Motor neuron (in vitro differentiated cells): ENCODE measurements at regions not wholly inside any gene's neighbourhood (a gene's known extent, or its start where the extent isn't known, plus 50 kb on each side); places are given as distances from the start of the nearest gene placed in this dataset.
A peak's percentile ranks its signal among the peaks of the same experiment; 100 is the strongest.

Source experiments
- ATAC-seq, 8 experiments: fragments of 200-7000 bp; cut with Tn5 transposase; replicated peaks in 6 of 8; 2 replicates each; pipeline ENCODE4 v1.8.0; 2021; ENCODE audit warnings: mild to moderate bottlenecking in 8 of 8, moderate library complexity in 8 of 8
- H3K27ac ChIP-seq, 2 donors: fragments of 250-450 bp; sonication (Bioruptor Pico); 2 replicates each; pipeline ENCODE4 v1.9.0; 2021; ENCODE audit warnings: antibody characterized with exemption in 2 of 2, mild to moderate bottlenecking in 2 of 2, moderate library complexity in 1 of 2
- H3K4me1 ChIP-seq, 2 donors: fragments of 250-450 bp; sonication (Bioruptor Pico); replicated peaks in 1 of 2; 2 replicates each; pipeline ENCODE4 v1.6.1; 2021; ENCODE audit warnings: antibody characterized with exemption in 2 of 2, mild to moderate bottlenecking in 2 of 2, moderate library complexity in 1 of 2
- H3K4me3 ChIP-seq, 5 donors: fragments of 250-450 bp; sonication (Bioruptor Pico); 2 replicates each; pipeline ENCODE4 v1.9.0; 2021; ENCODE audit warnings: antibody characterized with exemption in 5 of 5, mild to moderate bottlenecking in 5 of 5, moderate library complexity in 4 of 5
- WGBS, 10 experiments: fragments of 450-650 bp; shearing (Covaris generic); methylation state at CpG; one replicate each; pipeline ENCODE4 v1.0.0; 2022; 5-methylcytosine and 5-hydroxymethylcytosine counted together
- in situ Hi-C, 9 experiments: fragments of 400-800 bp; cut with MboI; loops; one replicate each; pipeline ENCODE4 v1.15.0; 2021; ENCODE audit warnings: low sequenced_read_pairs in 9 of 9, low pct_unique_long_range_greater_than_20kb in 2 of 9; ENCODE audit not compliant: unreplicated experiment in 9 of 9

DNA sequence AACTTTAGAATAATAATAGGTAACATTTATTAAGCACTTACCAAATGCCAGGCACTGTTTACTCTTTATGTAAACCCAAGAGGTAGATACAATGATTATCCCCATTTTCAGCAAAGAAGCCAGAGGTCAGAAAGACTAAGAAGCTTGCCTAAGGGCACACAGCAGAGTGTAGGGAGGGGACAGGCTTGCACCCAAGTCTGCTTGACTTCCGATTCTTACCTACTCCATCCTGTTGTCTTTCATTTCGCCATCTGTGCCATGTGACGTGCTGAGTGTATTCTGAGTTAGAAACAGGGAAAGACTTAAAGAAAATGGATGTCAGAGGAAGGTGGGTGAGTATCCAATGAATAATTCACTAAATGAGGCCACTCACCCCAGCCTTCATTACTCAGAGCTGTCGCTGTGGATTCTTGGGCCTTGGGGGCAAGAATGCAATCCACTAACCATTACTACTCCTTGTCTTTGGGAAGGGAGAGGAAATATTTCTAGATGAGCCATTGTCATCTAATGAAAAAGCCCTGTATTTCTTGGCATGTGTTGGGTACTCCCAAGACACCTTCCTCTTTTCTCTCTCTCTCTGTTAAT, 76.4 kb upstream of the BCL11A start:
- in situ Hi-C loops = no loop called here
- WGBS, 10 experiments = 26 to 100% (median 76%) methylated on average over 1 to 4 of the region's 4 CpGs
- H3K4me1 ChIP-seq = peaks cover 22 to 35% of the 10 kb centered on the region in 2 donors
- ATAC-seq = peak in 1 of 8 experiments; percentile 26
- no peak overlapping the region for H3K4me3 ChIP-seq
- H3K27ac ChIP-seq = no peak overlapping the region

- in situ Hi-C loops = no loop called here
- Histone ChIP-seq H3K4me1 (peaks cover 18 to 24% of the 10 kb centered on the region in 2 donors), H3K4me3 (no peak overlapping the region), H3K27ac (no peak overlapping the region)
- WGBS, 10 experiments = 29 to 93% (median 62%) methylated on average over 1 to 5 of the region's 5 CpGs; no CpG with 5 or more reads in 1 of the 10 experiments
- ATAC-seq = no peak
These were observed 80.2 kb upstream of the BCL11A start for GRCh38 chr2:60633615-60634014.

DNA sequence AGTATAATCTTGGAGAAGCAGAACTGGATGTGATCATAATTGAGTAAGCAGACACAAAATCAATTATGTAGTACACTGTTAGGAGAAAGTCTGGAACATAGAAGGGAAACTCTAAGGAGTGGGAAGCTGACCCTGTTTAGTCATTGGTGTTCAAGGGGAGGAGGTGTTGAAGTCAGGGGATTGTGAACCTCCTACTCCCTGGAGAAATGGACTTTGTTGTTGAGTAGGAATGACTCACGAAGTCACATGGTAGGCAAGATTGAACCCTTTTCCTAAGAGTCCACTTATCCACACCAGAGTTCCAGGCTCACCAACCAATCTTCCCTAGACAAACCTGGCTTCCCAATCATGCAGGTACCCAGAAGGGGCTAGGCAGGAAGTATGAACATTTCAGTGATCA, 81.0 kb upstream of the BCL11A start:
- in situ Hi-C loops = no loop called here
- Histone ChIP-seq H3K4me3 (no peak overlapping the region), H3K4me1 (peaks cover 15 to 16% of the 10 kb centered on the region in 2 donors), H3K27ac (no peak overlapping the region)
- whole genome bisulfite sequencing, 10 experiments = 0 to 100% (median 71%) methylated on average over 1 of the region's 1 CpG; no CpG with 5 or more reads in 4 of the 10 experiments
- ATAC-seq = peak in 7 of 8 experiments; percentile 42 to 74 (median 62)

DNA sequence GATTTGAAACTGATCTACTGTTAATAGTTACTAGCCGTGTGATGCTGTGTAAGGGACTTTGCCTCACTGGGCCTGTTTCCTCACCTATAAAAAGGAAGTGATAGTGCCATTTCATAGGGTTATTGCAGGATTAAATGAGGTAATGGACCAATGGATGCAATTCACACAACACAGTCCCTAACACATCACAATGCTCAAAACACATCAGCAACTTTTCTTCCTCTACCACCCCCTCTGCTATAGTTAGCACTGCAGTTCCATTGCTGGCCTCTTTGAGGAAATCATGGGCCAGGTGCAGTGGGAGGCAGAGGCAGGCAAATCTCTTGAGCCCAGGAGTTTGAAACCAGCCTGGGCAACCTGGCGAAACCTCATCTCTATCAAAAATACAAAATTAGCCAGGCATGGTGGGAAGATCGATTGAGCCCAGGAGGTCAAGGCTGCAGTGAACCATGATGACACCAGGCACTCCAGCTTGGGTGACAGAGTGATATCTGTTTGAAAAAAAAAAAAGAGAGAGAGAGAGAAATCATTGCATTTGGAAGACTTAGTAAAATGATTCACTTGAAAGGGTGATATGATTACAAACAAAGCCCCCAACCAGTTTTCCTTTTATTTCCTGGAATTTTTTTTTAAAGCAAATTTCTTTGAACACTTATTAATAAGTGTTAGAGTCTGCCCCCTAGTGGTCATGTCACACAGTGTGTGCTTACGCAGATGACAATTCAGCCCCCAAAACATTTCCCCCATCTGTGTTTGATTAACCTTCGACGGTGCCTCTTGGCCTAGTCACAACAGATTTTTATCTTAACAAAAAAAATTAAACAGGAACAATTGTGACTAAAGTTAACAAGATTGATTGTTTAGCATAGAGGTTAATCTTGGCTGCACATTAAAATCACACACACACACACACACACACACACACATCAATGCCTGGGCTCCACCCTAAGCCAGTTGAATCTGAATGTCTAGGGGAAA, 88.6 kb upstream of the BCL11A start:
- in situ Hi-C loops = no loop called here
- no peak overlapping the region for H3K4me3 ChIP-seq
- H3K27ac ChIP-seq = no peak overlapping the region
- H3K4me1 ChIP-seq = no peaks in the 10 kb centered on the region
- 0 to 80% (median 36%) methylated on average over 2 to 6 of the region's 6 CpGs; no CpG with 5 or more reads in 1 of the 10 experiments for WGBS, 10 experiments
- peak in 4 of 8 experiments; percentile 37 to 87 (median 78) for ATAC-seq

DNA sequence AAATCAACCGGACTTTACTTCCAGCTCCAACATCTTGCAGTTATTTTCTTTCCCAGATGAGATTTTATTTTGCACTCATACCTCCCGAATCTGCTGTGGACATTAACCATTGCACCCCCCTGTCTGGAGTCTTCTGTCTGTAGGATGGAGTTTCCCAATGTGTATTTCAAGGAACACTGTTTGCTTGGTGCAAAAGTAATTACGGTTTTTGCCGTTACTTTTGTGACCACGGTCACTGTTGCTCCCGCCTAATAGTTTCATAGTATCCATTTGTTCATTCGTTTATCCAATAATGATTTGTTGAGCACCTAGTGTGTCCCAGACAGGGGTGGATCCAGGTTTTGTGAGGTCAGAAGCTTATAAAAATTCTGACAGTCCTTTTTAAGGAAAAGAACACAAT, 90.3 kb upstream of the BCL11A start:
- in situ Hi-C loops = no loop called here
- H3K4me1 ChIP-seq = no peaks in the 10 kb centered on the region
- no peak overlapping the region for H3K4me3 ChIP-seq
- 31 to 93% (median 84%) methylated on average over 2 to 7 of the region's 7 CpGs; no CpG with 5 or more reads in 1 of the 10 experiments for WGBS, 10 experiments
- H3K27ac ChIP-seq = no peak overlapping the region
- ATAC-seq = no peak

DNA sequence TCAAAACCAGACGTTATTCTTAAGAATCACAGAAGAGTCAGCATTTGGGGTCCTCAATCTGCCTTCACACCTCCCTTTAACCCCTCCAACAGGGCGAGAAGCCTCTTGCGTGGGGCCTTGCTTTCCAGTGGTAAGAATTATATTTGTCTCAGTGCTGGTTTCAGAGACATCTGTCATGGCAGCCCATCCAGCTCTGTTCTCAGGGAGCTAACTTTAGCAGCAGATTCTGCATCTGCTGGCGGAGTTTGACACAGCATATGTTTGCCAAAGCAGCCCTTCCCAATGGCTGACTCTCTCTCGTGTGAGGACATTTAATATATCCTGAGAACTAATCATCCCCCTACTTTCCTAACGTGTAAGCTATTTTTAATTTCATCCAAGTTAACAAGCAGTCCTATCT, 91.5 kb upstream of the BCL11A start:
- Histone ChIP-seq H3K4me3 (no peak overlapping the region), H3K27ac (no peak overlapping the region), H3K4me1 (no peaks in the 10 kb centered on the region)
- ATAC-seq = peak in 2 of 8 experiments; percentile 47 to 48
- 11 to 94% (median 77%) methylated on average over 1 to 6 of the region's 6 CpGs; no CpG with 5 or more reads in 1 of the 10 experiments for WGBS, 10 experiments
- in situ Hi-C loops = no loop called here

GRCh38 chr2:60648191-60648590, 94.7 kb upstream of the BCL11A start:
- in situ Hi-C loops = no loop called here
- no peaks in the 10 kb centered on the region for H3K4me1 ChIP-seq
- 8 to 84% (median 69%) methylated on average over 3 to 5 of the region's 5 CpGs; no CpG with 5 or more reads in 2 of the 10 experiments for WGBS, 10 experiments

DNA sequence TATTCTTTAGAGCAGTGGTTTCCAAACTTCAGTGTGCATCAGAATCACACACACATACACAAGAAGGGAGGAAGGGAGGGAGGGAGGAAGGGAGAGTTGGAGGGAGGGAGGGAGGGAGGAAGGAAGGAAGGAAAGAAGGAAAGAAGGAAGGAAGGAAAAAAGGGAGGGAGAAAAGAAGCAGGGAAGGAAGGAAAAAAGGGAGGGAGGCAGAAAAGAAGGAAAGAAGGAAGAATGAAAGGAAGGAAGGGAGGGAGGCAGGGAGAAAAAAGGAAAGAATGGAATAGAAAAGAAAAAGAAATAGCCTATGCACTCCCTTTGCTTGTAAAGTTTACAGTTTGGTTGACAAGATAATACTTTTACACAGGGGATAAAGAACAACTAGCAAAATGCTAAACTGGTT, 96.3 kb upstream of the BCL11A start:
- H3K4me3 ChIP-seq = no peak overlapping the region

More at GRCh38 chr2:60648191-60648590, 94.7 kb upstream of the BCL11A start:
- ATAC-seq = no peak
- Histone ChIP-seq H3K27ac (no peak overlapping the region), H3K4me3 (no peak overlapping the region)

GRCh38 chr2:60652832-60653340, 99.4 kb upstream of the BCL11A start:
- ATAC-seq = no peak
- H3K27ac ChIP-seq = no peak overlapping the region
- no peaks in the 10 kb centered on the region for H3K4me1 ChIP-seq
- no peak overlapping the region for H3K4me3 ChIP-seq
- WGBS, 10 experiments = 46 to 95% (median 89%) methylated on average over 1 to 12 of the region's 15 CpGs; no CpG with 5 or more reads in 2 of the 10 experiments
- in situ Hi-C loops = no loop called here

More for the DNA sequence above, 96.3 kb upstream of the BCL11A start:
- in situ Hi-C loops = no loop called here
- no peak overlapping the region for H3K27ac ChIP-seq
- H3K4me1 ChIP-seq = no peaks in the 10 kb centered on the region
- no peak for ATAC-seq

GRCh38 chr2:60657673-60658072, 98.4 kb upstream of the PAPOLG start:
- WGBS, 10 experiments = 55 to 88% (median 77%) methylated on average over 1 to 4 of the region's 4 CpGs; no CpG with 5 or more reads in 1 of the 10 experiments
- H3K27ac ChIP-seq = no peak overlapping the region
- no peaks in the 10 kb centered on the region for H3K4me1 ChIP-seq
- H3K4me3 ChIP-seq = no peak overlapping the region
- in situ Hi-C loops = no loop called here
- no peak for ATAC-seq

GRCh38 chr2:60659026-60659425, 97.0 kb upstream of the PAPOLG start:
- peak in 1 of 8 experiments; percentile 23 for ATAC-seq
- WGBS, 10 experiments = 29 to 83% (median 67%) methylated on average over 3 to 5 of the region's 5 CpGs; no CpG with 5 or more reads in 1 of the 10 experiments
- no peak overlapping the region for H3K4me3 ChIP-seq
- in situ Hi-C loops = no loop called here
- no peaks in the 10 kb centered on the region for H3K4me1 ChIP-seq
- H3K27ac ChIP-seq = no peak overlapping the region

- in situ Hi-C loops = no loop called here
- Histone ChIP-seq H3K27ac (no peak overlapping the region), H3K4me3 (no peak overlapping the region), H3K4me1 (no peaks in the 10 kb centered on the region)
- WGBS, 10 experiments = 20 to 80% (median 67%) methylated on average over 1 of the region's 1 CpG; no CpG with 5 or more reads in 5 of the 10 experiments
- ATAC-seq = no peak
These were observed 94.9 kb upstream of the PAPOLG start for GRCh38 chr2:60661073-60661738.

DNA sequence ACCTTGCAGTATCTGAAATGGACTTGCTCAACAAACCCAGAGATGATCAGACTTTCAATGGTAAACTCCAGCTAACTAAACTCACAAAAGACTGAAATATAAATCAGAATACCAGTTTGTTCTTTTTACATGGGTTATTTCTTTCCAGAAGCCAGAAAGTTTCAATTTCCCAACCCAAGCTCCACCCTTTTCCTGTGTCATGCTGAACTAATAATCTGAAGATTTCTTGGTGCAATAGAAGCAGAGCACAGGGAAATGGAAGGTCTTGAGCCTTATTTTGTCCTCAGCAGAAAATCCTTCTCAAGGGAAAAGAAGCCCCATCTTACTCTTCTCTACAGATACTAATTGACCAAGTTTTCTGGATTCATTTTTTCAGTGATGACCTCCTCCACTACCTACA, 93.3 kb upstream of the PAPOLG start:
- in situ Hi-C loops = no loop called here
- Histone ChIP-seq H3K4me1 (no peaks in the 10 kb centered on the region), H3K27ac (no peak overlapping the region), H3K4me3 (no peak overlapping the region)
- peak in 2 of 8 experiments; percentile 25 to 29 for ATAC-seq
